ENCODE measurements at regions not wholly inside any gene's neighbourhood (a gene's known extent, or its start where the extent isn't known, plus 50 kb on each side); places are given as distances from the start of the nearest gene placed in this dataset.
"Not testable (repeated sequence)": the region's sequence is repeated elsewhere in the genome, so short reads cannot be mapped to it uniquely, and the experiment has no call there.

- Mint-ChIP-seq H3K4me3 (no peak overlapping the region), H3K36me3 (ENCODE audit: low read depth) (no peaks in the 10 kb centered on the region), H3K27ac (no peak overlapping the region), H3K9me3 (peaks cover under 1% of the 10 kb centered on the region), H3K27me3 (peaks cover 8% of the 10 kb centered on the region), H3K4me1 (no peaks in the 10 kb centered on the region)
- ATAC-seq (replicated peaks) = no peak
These were observed 59.2 kb downstream of the IL12A start for GRCh38 chr3:160047876-160048275.

DNA sequence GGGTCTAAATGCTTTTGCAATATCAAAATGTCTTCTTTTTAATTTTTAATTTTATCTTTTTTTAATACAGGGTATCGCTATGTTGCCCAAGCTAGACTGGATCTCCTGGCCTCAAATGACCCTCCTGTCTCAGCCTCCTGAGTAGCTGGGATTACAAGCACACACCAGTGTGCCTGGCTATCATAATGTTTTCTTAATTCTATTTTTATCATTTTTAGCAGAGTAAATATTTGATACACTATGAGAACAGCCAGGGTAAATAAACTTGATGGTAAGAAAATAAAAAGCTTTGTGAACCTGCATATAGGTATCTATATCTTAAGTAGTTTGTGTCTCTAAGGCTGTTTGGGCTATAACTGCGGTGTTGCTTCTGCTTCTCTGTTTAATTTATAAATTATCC lies 60.4 kb downstream of the IL12A start:
- Mint-ChIP-seq H3K36me3 (ENCODE audit: low read depth) (no peaks in the 10 kb centered on the region), H3K9me3 (no peaks in the 10 kb centered on the region), H3K4me3 (no peak overlapping the region), H3K27me3 (peaks cover 8% of the 10 kb centered on the region), H3K4me1 (no peaks in the 10 kb centered on the region), H3K27ac (no peak overlapping the region)
- ATAC-seq (replicated peaks) = no peak

GRCh38 chr3:160049565-160049964 lies 60.9 kb downstream of the IL12A start:
- no peak for ATAC-seq (replicated peaks)
- Mint-ChIP-seq H3K9me3 (no peaks in the 10 kb centered on the region), H3K27me3 (peaks cover 8% of the 10 kb centered on the region), H3K36me3 (ENCODE audit: low read depth) (no peaks in the 10 kb centered on the region), H3K27ac (no peak overlapping the region), H3K4me1 (no peaks in the 10 kb centered on the region), H3K4me3 (no peak overlapping the region)

DNA sequence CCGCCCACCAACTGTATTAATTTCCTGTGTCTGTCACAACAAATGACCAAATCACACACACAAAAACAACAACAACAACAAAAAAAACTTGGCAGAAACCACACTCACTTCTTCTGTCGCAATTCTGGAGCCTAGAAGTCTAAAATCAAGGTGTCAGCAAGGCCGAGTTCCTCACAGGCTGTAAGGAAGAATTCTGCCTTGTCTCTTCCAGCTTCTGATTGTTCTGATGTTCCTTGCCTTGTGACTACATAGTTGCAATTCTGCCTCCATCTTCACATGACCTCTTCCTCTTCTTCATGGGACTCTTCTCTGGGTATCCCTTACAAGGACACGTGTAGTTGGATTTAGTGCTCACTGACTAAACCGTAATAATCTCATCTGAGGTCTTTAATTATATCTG lies 61.4 kb downstream of the IL12A start:
- Mint-ChIP-seq H3K27ac (no peak overlapping the region), H3K4me3 (no peak overlapping the region), H3K4me1 (no peaks in the 10 kb centered on the region), H3K9me3 (no peaks in the 10 kb centered on the region), H3K27me3 (peaks cover 11% of the 10 kb centered on the region), H3K36me3 (ENCODE audit: low read depth) (no peaks in the 10 kb centered on the region)
- no peak for ATAC-seq (replicated peaks)

DNA sequence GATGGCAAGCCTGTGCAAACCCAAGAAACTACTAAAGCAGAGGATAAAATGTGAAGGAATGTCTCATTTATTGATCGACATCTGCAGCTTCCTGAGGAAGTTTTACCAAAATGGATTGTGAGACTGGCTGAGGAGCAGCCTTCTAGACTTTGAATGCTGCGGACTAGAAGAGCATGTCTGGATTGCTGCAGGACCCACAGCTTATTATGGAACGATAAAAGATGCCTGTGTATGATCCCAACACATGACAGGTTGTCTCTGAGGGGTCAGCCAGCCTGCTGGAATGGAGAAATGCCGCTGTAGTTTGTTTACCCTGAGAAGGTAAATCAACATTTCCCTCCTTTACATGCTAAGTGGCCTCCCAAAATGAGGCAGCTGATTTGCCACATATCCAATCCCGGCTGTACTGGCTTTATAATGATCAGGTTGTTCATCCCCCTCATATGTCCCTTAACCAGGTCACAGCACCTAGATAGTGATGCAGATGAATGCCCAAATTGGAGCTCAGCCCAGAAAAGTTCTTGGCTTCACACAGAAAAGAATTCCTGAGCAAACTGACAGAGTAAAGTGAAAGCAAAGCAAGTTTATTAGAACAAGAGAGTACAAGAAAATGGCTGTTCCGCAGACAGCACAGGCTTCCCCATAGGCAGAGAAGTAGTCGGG lies 63.9 kb downstream of the IL12A start:
- peaks cover 6% of the 10 kb centered on the region for H3K27me3 Mint-ChIP-seq
- no peak overlapping the region for H3K4me3 Mint-ChIP-seq

GRCh38 chr3:160053048-160053391 lies 64.4 kb downstream of the IL12A start:
- Mint-ChIP-seq H3K36me3 (ENCODE audit: low read depth) (no peaks in the 10 kb centered on the region), H3K27ac (no peak overlapping the region), H3K27me3 (peaks cover 6% of the 10 kb centered on the region), H3K9me3 (no peaks in the 10 kb centered on the region), H3K4me3 (no peak overlapping the region), H3K4me1 (no peaks in the 10 kb centered on the region)
- ATAC-seq (replicated peaks) = no peak

More for the DNA sequence above, 63.9 kb downstream of the IL12A start:
- no peaks in the 10 kb centered on the region for H3K9me3 Mint-ChIP-seq
- H3K4me1 Mint-ChIP-seq = no peaks in the 10 kb centered on the region
- H3K27ac Mint-ChIP-seq = no peak overlapping the region
- no peak for ATAC-seq (replicated peaks)
- H3K36me3 Mint-ChIP-seq (ENCODE audit: low read depth) = no peaks in the 10 kb centered on the region

DNA sequence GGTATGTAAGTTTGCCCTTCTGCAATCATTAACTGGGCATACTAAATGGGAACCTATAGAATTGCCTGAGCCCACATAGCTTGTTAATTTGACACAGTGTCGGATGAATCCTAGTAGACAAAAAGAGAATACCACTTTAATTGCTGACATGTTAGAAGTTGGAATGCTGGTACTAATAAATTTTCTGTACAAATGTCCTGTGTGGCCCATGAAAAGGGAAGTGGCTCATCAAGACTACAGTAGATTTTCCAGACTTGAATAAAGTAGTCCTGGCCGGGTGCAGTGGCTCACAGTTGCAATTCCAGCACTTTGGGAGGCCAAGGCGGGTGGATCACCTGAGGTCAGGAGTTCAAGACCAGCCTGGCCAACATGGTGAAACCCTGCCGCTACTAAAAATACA lies 66.2 kb downstream of the IL12A start:
- ATAC-seq (replicated peaks); H3K9me3 Mint-ChIP-seq; H3K36me3 Mint-ChIP-seq (ENCODE audit: low read depth); H3K4me1 Mint-ChIP-seq; H3K27ac Mint-ChIP-seq; H3K27me3 Mint-ChIP-seq; H3K4me3 Mint-ChIP-seq: not testable (repeated sequence)

GRCh38 chr3:160055659-160056058 lies 67.0 kb downstream of the IL12A start:
- Mint-ChIP-seq H3K9me3 (no peaks in the 10 kb centered on the region), H3K4me1 (no peaks in the 10 kb centered on the region), H3K4me3 (no peak overlapping the region), H3K27ac (no peak overlapping the region), H3K27me3 (peaks cover 6% of the 10 kb centered on the region), H3K36me3 (ENCODE audit: low read depth) (no peaks in the 10 kb centered on the region)
- no peak for ATAC-seq (replicated peaks)

GRCh38 chr3:160057331-160057730 lies 68.7 kb downstream of the IL12A start:
- Mint-ChIP-seq H3K27ac (no peak overlapping the region), H3K9me3 (peaks cover 6% of the 10 kb centered on the region), H3K4me1 (no peaks in the 10 kb centered on the region), H3K4me3 (no peak overlapping the region), H3K27me3 (peaks cover 6% of the 10 kb centered on the region), H3K36me3 (ENCODE audit: low read depth) (no peaks in the 10 kb centered on the region)
- ATAC-seq (replicated peaks) = no peak

GRCh38 chr3:160060409-160061027 lies 71.9 kb downstream of the IL12A start:
- H3K27ac Mint-ChIP-seq = no peak overlapping the region
- peaks cover 6% of the 10 kb centered on the region for H3K9me3 Mint-ChIP-seq
- no peaks in the 10 kb centered on the region for H3K4me1 Mint-ChIP-seq
- no peaks in the 10 kb centered on the region for H3K27me3 Mint-ChIP-seq
- no peak overlapping the region for H3K4me3 Mint-ChIP-seq
- no peak for ATAC-seq (replicated peaks)
- no peaks in the 10 kb centered on the region for H3K36me3 Mint-ChIP-seq (ENCODE audit: low read depth)

GRCh38 chr3:160061525-160061924 lies 72.9 kb downstream of the IL12A start:
- Mint-ChIP-seq H3K4me1 (no peaks in the 10 kb centered on the region), H3K36me3 (ENCODE audit: low read depth) (no peaks in the 10 kb centered on the region), H3K27me3 (no peaks in the 10 kb centered on the region), H3K9me3 (peaks cover 6% of the 10 kb centered on the region), H3K4me3 (peak overlapping the region; percentile 41), H3K27ac (no peak overlapping the region)
- no peak for ATAC-seq (replicated peaks)

DNA sequence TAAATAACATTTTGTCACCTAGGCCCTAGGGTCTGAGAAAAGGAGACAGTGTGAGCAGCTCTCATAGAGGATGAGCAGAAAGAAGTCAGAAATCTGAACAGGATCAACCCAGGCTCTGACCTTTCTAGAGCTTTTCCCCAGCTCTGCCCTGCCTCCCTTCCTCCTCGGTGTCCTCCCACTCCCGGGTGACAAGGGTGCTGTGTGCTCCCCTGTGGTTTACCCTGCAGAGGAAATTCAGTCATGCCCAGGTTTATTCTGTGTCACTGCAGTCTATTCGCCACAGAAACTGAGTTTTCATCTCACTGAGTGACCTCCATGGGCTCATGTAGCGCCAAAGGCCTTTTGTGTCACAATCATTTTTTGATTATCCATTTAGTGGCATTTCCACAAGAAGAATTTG lies 76.6 kb downstream of the IL12A start:
- no peaks in the 10 kb centered on the region for H3K36me3 Mint-ChIP-seq (ENCODE audit: low read depth)
- H3K4me1 Mint-ChIP-seq = no peaks in the 10 kb centered on the region
- ATAC-seq (replicated peaks) = peak; percentile 38
- no peak overlapping the region for H3K27ac Mint-ChIP-seq
- no peaks in the 10 kb centered on the region for H3K27me3 Mint-ChIP-seq
- H3K4me3 Mint-ChIP-seq = no peak overlapping the region
- H3K9me3 Mint-ChIP-seq = peaks cover 6% of the 10 kb centered on the region

DNA sequence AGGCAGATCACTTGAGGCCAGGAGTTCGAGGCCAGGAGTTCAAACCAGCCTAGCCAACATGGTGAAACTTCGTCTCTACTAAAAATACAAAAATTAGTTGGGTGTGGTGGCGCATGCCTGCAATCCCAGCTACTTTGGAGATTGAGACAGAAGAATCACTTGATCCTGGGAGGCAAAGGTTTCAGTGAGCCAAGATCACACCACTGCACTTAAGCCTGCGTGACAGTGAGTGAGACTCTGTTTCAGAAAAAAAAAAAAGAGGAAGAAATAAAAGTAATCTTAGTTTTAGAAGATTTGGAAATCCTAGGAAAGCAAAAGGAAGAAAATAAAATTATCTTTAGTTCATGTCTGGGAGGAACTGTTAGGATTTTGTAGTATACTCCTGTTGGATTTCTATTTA lies 77.2 kb downstream of the IL12A start:
- H3K27me3 Mint-ChIP-seq = no peaks in the 10 kb centered on the region
- no peak for ATAC-seq (replicated peaks)
- peaks cover 6% of the 10 kb centered on the region for H3K9me3 Mint-ChIP-seq
- no peak overlapping the region for H3K4me3 Mint-ChIP-seq
- no peaks in the 10 kb centered on the region for H3K36me3 Mint-ChIP-seq (ENCODE audit: low read depth)
- H3K27ac Mint-ChIP-seq = no peak overlapping the region
- no peaks in the 10 kb centered on the region for H3K4me1 Mint-ChIP-seq

DNA sequence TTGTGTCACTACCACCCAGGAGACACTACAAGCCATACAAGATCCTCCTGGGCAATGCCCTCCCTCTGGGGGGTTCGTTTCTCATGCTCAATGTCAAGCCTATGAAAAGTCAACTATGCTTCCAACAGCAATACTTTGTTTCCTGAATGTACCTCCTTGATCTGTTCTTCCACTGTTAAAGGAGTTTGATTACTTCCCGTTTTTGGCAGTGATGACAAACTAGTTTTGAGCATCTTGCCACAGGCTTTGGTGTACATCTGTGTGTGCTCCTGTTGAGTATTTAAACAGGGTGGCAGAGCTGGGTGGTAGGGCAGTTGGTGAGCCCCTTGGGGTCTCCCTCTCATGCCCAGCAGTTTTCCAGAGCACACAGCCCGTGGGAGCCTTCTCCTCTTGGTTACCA lies 81.4 kb downstream of the IL12A start:
- Mint-ChIP-seq H3K4me3 (no peak overlapping the region), H3K27ac (no peak overlapping the region), H3K4me1 (no peaks in the 10 kb centered on the region), H3K27me3 (no peaks in the 10 kb centered on the region), H3K9me3 (no peaks in the 10 kb centered on the region), H3K36me3 (ENCODE audit: low read depth) (no peaks in the 10 kb centered on the region)
- no peak for ATAC-seq (replicated peaks)

GRCh38 chr3:160076519-160076918 lies 87.9 kb downstream of the IL12A start:
- Mint-ChIP-seq H3K27ac (no peak overlapping the region), H3K36me3 (ENCODE audit: low read depth) (no peaks in the 10 kb centered on the region), H3K9me3 (no peaks in the 10 kb centered on the region), H3K4me3 (no peak overlapping the region), H3K4me1 (no peaks in the 10 kb centered on the region), H3K27me3 (no peaks in the 10 kb centered on the region)
- no peak for ATAC-seq (replicated peaks)

DNA sequence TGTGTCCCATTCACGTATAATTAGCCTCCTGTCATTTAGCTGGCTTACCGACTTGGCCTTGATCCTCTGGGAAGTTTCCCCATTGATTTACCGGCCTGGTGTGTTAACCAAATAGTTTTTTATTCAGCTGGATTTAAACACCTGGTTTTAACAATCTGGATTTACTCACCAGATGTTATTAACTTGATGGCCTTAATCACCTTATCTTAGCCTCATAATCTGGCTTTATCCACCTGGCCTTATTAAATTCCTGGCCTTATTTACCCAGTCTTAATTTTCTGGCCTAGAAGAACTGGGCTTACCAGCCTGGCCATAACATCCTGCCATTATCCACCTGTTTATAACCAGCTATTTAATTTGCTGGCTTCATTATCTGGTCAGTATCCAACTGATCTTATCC lies 89.9 kb downstream of the IL12A start:
- Mint-ChIP-seq H3K4me1 (no peaks in the 10 kb centered on the region), H3K27me3 (no peaks in the 10 kb centered on the region), H3K4me3 (no peak overlapping the region), H3K27ac (no peak overlapping the region), H3K36me3 (ENCODE audit: low read depth) (no peaks in the 10 kb centered on the region), H3K9me3 (peaks cover 7% of the 10 kb centered on the region)
- no peak for ATAC-seq (replicated peaks)
